Vagina (tissue), 2 donors: ENCODE measurements at regions not wholly inside any gene's neighbourhood (a gene's known extent, or its start where the extent isn't known, plus 50 kb on each side); places are given as distances from the start of the nearest gene placed in this dataset.

ENCODE experiments used
- DNase-seq, 2 donors: peaks; one replicate each; pipeline ENCODE4 v3.0.0-alpha.2; 2017; ENCODE audit errors: extremely low spot score in 2 of 2
- H3K27ac ChIP-seq: fragments of 200-600 bp; sonication (generic); one replicate; pipeline ENCODE4 v1.5.1; 2019
- H3K27me3 ChIP-seq: fragments of 200-600 bp; sonication (generic); one replicate; pipeline ENCODE4 v1.5.1; 2019
- H3K36me3 ChIP-seq, 2 donors: fragments of 200-600 bp; sonication (generic); one replicate each; pipeline ENCODE4 v1.5.1; 2017 to 2019
- H3K4me1 ChIP-seq: fragments of 200-600 bp; sonication (generic); one replicate; pipeline ENCODE4 v1.5.1; 2019
- H3K4me3 ChIP-seq, 2 donors: fragments of 200-600 bp; sonication (generic); 1 replicate in 1 of 2; 2 replicates in 1 of 2; pipeline ENCODE4 v1.5.1; 2016 to 2019
- H3K9me3 ChIP-seq: fragments of 200-600 bp; sonication (generic); one replicate; pipeline ENCODE4 v1.5.1; 2019
- POLR2A ChIP-seq, 2 donors: fragments of 450-650 bp; IDR thresholded peaks; one replicate each; pipeline ENCODE4 v1.6.1; 2017; ENCODE audit warnings: antibody characterized with exemption in 2 of 2, mild to moderate bottlenecking in 2 of 2, moderate library complexity in 2 of 2
- POLR2AphosphoS5 ChIP-seq, 2 donors: sonication (generic); formaldehyde crosslinking; IDR thresholded peaks; one replicate each; pipeline ENCODE4 v1.9.0; 2017; ENCODE audit warnings: antibody characterized with exemption in 2 of 2, mild to moderate bottlenecking in 2 of 2, low read depth in 1 of 2; ENCODE audit not compliant: insufficient read depth in 1 of 2
- intact Hi-C: fragments of 100-400 bp; cut with DNase I; formaldehyde crosslinking; loops from one replicate; pipeline ENCODE4 v1.15.1; 2023
- TF ChIP-seq, protein P1 (sequence below), 3 experiments: fragments of 450-650 bp in 2 of 3; fragments of 200-600 bp in 1 of 3; sonication (generic) in 1 of 3; IDR thresholded peaks; one replicate each; pipeline ENCODE4 v1.5.1; 2017 to 2019; ENCODE audit warnings: antibody characterized with exemption in 3 of 3, mild to moderate bottlenecking in 2 of 3, moderate library complexity in 2 of 3

DNA sequence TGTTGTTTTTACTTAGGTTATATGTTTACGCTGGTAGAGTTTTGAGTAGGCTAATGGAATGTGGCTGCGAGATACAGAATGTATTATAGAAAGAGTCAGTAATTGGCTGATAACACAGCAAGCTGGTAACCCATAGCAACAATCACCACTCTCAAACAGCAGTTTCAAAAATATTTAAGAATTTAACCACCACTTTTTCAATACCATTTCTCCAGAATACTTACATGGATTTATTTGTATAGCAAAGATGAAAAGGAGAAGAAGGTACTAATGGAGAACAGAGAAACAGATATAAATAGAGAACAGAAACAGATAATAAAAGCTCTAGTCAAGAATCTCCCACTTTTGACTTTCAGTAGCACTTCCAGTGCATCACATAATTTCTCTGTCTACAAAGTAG is 188.3 kb upstream of the SLC39A10 start:
- Histone ChIP-seq H3K27ac (no peak overlapping the region), H3K4me1 (no peaks in the 10 kb centered on the region), H3K36me3 (no peaks in the 10 kb centered on the region), H3K4me3 (no peak overlapping the region), H3K27me3 (no peaks in the 10 kb centered on the region), H3K9me3 (no peaks in the 10 kb centered on the region)
- no peak for DNase-seq
- TF ChIP-seq, protein P1, sequence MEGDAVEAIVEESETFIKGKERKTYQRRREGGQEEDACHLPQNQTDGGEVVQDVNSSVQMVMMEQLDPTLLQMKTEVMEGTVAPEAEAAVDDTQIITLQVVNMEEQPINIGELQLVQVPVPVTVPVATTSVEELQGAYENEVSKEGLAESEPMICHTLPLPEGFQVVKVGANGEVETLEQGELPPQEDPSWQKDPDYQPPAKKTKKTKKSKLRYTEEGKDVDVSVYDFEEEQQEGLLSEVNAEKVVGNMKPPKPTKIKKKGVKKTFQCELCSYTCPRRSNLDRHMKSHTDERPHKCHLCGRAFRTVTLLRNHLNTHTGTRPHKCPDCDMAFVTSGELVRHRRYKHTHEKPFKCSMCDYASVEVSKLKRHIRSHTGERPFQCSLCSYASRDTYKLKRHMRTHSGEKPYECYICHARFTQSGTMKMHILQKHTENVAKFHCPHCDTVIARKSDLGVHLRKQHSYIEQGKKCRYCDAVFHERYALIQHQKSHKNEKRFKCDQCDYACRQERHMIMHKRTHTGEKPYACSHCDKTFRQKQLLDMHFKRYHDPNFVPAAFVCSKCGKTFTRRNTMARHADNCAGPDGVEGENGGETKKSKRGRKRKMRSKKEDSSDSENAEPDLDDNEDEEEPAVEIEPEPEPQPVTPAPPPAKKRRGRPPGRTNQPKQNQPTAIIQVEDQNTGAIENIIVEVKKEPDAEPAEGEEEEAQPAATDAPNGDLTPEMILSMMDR (IDR thresholded peaks at IDR 0.05): no peak
- no peak for TF ChIP-seq POLR2A (IDR thresholded peaks at IDR 0.05)
- no peak for TF ChIP-seq POLR2AphosphoS5 (IDR thresholded peaks at IDR 0.05; ENCODE audit: insufficient read depth in 1 of 2, low read depth in 1 of 2)
- intact Hi-C loops: no loop called here

DNA sequence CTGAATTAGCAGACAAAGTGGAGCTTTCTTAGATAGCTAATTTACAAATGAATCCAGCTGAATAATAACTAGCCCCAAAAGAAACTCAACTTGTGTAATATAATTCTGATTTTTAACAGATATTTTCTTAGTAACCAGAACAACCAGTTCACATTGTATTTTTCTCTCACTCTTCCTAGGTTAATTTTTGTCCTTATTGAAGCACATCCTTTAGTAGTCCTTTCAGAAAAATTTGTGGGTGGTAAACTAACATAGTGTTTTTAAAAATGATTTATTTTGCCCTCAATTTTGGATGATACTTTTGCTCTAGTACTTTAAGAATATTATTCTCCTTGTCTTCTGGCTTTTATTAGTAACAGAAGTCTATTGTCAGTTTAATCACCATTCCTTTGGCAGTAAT is 190.6 kb upstream of the SLC39A10 start:
- intact Hi-C loops: no loop called here
- no peak overlapping the region for H3K4me3 ChIP-seq
- no peak overlapping the region for H3K27ac ChIP-seq
- no peak for TF ChIP-seq POLR2AphosphoS5 (IDR thresholded peaks at IDR 0.05; ENCODE audit: insufficient read depth in 1 of 2, low read depth in 1 of 2)
- TF ChIP-seq POLR2A (IDR thresholded peaks at IDR 0.05): no peak
- TF ChIP-seq, protein P1 (IDR thresholded peaks at IDR 0.05): no peak
- H3K9me3 ChIP-seq: no peaks in the 10 kb centered on the region
- no peak for DNase-seq
- H3K4me1 ChIP-seq: no peaks in the 10 kb centered on the region
- no peaks in the 10 kb centered on the region for H3K27me3 ChIP-seq
- H3K36me3 ChIP-seq: no peaks in the 10 kb centered on the region

DNA sequence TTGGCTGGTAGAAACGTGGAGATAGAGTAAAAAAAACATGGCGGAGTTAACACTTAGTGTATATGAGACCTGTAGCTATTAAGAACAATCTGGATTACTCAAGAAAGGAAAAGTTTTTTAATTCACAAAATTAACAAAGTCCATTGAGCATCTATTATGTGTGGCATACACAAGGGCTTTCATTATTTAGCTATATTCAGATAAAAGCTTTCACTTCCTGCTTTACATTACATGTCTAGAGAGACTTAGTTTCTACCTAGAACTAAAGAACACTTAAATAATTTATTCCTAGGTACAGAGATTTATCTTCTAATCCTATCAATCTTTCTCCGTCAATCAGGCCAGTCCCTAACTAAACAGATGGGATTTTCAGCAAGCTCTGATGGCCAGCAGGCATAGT is 196.0 kb upstream of the SLC39A10 start:
- no peak overlapping the region for H3K27ac ChIP-seq
- H3K4me1 ChIP-seq: no peaks in the 10 kb centered on the region
- H3K27me3 ChIP-seq: no peaks in the 10 kb centered on the region
- intact Hi-C loops: no loop called here
- H3K4me3 ChIP-seq: no peak overlapping the region
- H3K9me3 ChIP-seq: no peaks in the 10 kb centered on the region
- no peak for TF ChIP-seq POLR2A (IDR thresholded peaks at IDR 0.05)
- TF ChIP-seq POLR2AphosphoS5 (IDR thresholded peaks at IDR 0.05; ENCODE audit: insufficient read depth in 1 of 2, low read depth in 1 of 2): no peak
- TF ChIP-seq, protein P1 (IDR thresholded peaks at IDR 0.05): no peak
- H3K36me3 ChIP-seq: no peaks in the 10 kb centered on the region
- no peak for DNase-seq

DNA sequence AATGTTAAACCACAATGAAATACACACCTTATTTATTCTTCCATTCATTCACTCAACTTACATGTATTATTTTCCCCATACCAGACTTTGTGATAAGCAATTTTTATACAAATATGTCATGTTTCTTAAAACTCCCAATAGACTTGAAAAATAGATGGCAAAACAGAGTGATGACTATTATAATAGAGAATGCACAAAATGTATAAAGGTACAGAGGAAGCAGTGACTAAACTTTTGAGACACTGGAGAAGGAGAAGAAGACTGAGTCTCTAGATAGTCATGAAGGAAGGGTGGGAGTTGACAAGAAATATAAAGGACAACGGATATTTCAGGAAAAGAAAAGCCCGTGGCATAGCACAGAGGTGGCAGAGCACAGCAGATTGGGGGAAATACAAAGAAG is 198.1 kb upstream of the SLC39A10 start:
- intact Hi-C loops: no loop called here
- DNase-seq: no peak
- Histone ChIP-seq H3K27me3 (no peaks in the 10 kb centered on the region), H3K9me3 (no peaks in the 10 kb centered on the region), H3K36me3 (no peaks in the 10 kb centered on the region), H3K4me1 (no peaks in the 10 kb centered on the region), H3K27ac (no peak overlapping the region), H3K4me3 (no peak overlapping the region)
- no peak for TF ChIP-seq POLR2AphosphoS5 (IDR thresholded peaks at IDR 0.05; ENCODE audit: insufficient read depth in 1 of 2, low read depth in 1 of 2)

DNA sequence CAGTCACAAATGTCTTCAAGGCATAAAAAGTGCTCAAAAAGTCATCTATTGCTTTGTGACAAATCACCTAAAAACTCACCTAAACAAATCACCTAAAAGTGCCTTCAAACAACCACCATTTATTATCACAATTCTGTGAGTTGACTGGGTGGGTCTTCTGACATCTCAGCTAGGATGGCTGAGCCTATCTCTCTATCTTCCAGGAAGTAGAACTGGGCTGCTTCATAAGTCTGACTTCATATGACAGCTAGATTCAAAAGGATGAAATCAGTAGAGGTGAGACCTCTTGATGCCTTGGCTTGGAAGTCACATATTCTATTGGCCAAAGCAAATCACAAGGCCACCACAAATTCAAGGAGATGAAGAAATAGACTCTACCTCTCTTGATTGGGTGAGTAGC is 199.2 kb upstream of the SLC39A10 start:
- intact Hi-C loops: no loop called here
- no peak overlapping the region for H3K4me3 ChIP-seq

More for the DNA sequence above, 199.2 kb upstream of the SLC39A10 start:
- no peaks in the 10 kb centered on the region for H3K9me3 ChIP-seq
- TF ChIP-seq POLR2AphosphoS5 (IDR thresholded peaks at IDR 0.05; ENCODE audit: insufficient read depth in 1 of 2, low read depth in 1 of 2) (no peak), POLR2A (IDR thresholded peaks at IDR 0.05) (no peak)
- TF ChIP-seq, protein P1 (IDR thresholded peaks at IDR 0.05): no peak
- H3K27me3 ChIP-seq: no peaks in the 10 kb centered on the region
- no peak overlapping the region for H3K27ac ChIP-seq
- H3K36me3 ChIP-seq: no peaks in the 10 kb centered on the region
- H3K4me1 ChIP-seq: no peaks in the 10 kb centered on the region
- DNase-seq: no peak
